H1 (cell line): ENCODE measurements at regions not wholly inside any gene's neighbourhood (a gene's known extent, or its start where the extent isn't known, plus 50 kb on each side); places are given as distances from the start of the nearest gene placed in this dataset.

Source experiments
- ASH2L ChIP-seq: fragments of 200-600, 300-600 bp; sonication (generic); IDR thresholded peaks from one replicate; pipeline ENCODE4 v1.7.1; 2017; ENCODE audit warnings: low read length
- EGR1 ChIP-seq: IDR thresholded peaks from 2 replicates; pipeline ENCODE4 v1.6.1; 2011; ENCODE audit warnings: low read depth, low read length, borderline replicate concordance
- NRF1 ChIP-seq: IDR thresholded peaks from 2 replicates; pipeline ENCODE4 v1.6.1; 2011; ENCODE audit warnings: mild to moderate bottlenecking, low read depth, low read length, improper control_type of control experiment
- PHF8 ChIP-seq: fragments of 200-600 bp; sonication (generic); conservative IDR thresholded peaks from 2 replicates; pipeline ENCODE4 v1.7.1; 2012; ENCODE audit warnings: low read depth, mild to moderate bottlenecking, inconsistent platforms, low read length, moderate library complexity
- TAF7 ChIP-seq: optimal IDR thresholded peaks from 2 replicates; pipeline ENCODE3; 2011; ENCODE audit warnings: low read depth, mild to moderate bottlenecking, inconsistent platforms, low read length, moderate library complexity, borderline replicate concordance

- TF ChIP-seq PHF8 (no peak), EGR1 (no peak), NRF1 (no peak), TAF7 (no peak), ASH2L (no peak)
These were observed 1776.3 kb downstream of the STIM2 start (continued) for GRCh38 chr4:28636971-28637370.
